ENCODE measurements at regions not wholly inside any gene's neighbourhood (a gene's known extent, or its start where the extent isn't known, plus 50 kb on each side); places are given as distances from the start of the nearest gene placed in this dataset.

- TF ChIP-seq POLR2A (IDR thresholded peaks at IDR 0.05; ENCODE audit: low read depth, low read length) (no peak), CHD1 (IDR thresholded peaks at IDR 0.05; ENCODE audit: low read depth, low read length) (no peak), ELK1 (IDR thresholded peaks at IDR 0.05; ENCODE audit: borderline replicate concordance, low read depth, low read length) (no peak)
- TF ChIP-seq, protein P1, sequence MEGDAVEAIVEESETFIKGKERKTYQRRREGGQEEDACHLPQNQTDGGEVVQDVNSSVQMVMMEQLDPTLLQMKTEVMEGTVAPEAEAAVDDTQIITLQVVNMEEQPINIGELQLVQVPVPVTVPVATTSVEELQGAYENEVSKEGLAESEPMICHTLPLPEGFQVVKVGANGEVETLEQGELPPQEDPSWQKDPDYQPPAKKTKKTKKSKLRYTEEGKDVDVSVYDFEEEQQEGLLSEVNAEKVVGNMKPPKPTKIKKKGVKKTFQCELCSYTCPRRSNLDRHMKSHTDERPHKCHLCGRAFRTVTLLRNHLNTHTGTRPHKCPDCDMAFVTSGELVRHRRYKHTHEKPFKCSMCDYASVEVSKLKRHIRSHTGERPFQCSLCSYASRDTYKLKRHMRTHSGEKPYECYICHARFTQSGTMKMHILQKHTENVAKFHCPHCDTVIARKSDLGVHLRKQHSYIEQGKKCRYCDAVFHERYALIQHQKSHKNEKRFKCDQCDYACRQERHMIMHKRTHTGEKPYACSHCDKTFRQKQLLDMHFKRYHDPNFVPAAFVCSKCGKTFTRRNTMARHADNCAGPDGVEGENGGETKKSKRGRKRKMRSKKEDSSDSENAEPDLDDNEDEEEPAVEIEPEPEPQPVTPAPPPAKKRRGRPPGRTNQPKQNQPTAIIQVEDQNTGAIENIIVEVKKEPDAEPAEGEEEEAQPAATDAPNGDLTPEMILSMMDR (conservative IDR thresholded peaks at IDR 0.05; ENCODE audit: low read depth, low read length): no peak
Measured at GRCh38 chr11:128394431-128395089, 192.8 kb downstream of the ETS1 start.
